ENCODE measurements at regions not wholly inside any gene's neighbourhood (a gene's known extent, or its start where the extent isn't known, plus 50 kb on each side); places are given as distances from the start of the nearest gene placed in this dataset.
A peak's percentile ranks its signal among the peaks of the same experiment; 100 is the strongest.

DNA sequence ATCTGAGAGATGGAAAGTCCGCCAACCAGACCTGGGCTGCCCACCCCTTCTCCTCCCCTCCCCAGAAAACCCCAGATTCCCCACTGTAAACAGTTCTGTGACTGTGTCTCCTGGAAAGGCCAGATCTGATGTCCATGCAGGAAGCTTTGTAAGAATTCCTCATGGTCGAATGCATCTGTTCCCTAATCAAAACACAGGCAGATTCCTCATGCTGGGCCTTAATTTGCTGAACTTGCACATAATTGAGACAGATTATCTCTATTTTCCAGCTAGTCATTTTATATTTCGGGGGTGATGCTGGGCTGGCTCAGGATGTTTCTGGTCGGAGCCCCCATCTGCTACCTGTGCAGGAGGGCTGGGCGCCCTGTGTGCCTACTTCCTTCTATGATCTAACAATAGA lies 233.6 kb upstream of the ASIC2 start:
- Histone ChIP-seq H2BK20ac (ENCODE audit: low read depth, low read length) (no peak overlapping the region), H2AK9ac (replicated peaks; ENCODE audit: low read depth, low read length, poor library complexity) (no peak overlapping the region), H2AK5ac (ENCODE audit: low read depth, low read length) (no peak overlapping the region), H2AFZ (replicated peaks; ENCODE audit: low read length, poor library complexity) (no peak overlapping the region), H3K23ac (ENCODE audit: low read depth, low read length) (no peak overlapping the region), H3K4ac (ENCODE audit: low read depth, low read length) (no peak overlapping the region), H4K91ac (ENCODE audit: insufficient read depth, low read depth, low read length) (no peak overlapping the region), H3K9me3 (ENCODE audit: control insufficient read depth, insufficient read depth, low read length) (peaks cover 14% of the 10 kb centered on the region), H3K36me3 (ENCODE audit: control insufficient read depth, insufficient read depth, low read length) (no peaks in the 10 kb centered on the region), H3K4me2 (ENCODE audit: low read depth, low read length) (no peak overlapping the region), H3K27ac (ENCODE audit: insufficient read depth, low read length) (no peak overlapping the region), H4K20me1 (ENCODE audit: insufficient read depth, low read length) (no peaks in the 10 kb centered on the region), H4K8ac (ENCODE audit: low read depth in 2 of 2, low read length in 2 of 2) (no peak overlapping the region), H2BK15ac (ENCODE audit: low read depth, low read length) (no peak overlapping the region), H3K14ac (replicated peaks; ENCODE audit: low read depth, low read length) (no peak overlapping the region), H3K27me3 (ENCODE audit: control insufficient read depth, insufficient read depth, low read length) (no peaks in the 10 kb centered on the region), H3K4me1 (ENCODE audit: control insufficient read depth, insufficient read depth, low read length) (no peaks in the 10 kb centered on the region), H2BK120ac (ENCODE audit: low read depth, low read length) (no peak overlapping the region), H3K9ac (ENCODE audit: low read depth, low read length) (no peak overlapping the region), H3K79me1 (ENCODE audit: low read depth in 1 of 2, low read length in 2 of 2) (no peaks in the 10 kb centered on the region), H3K56ac (ENCODE audit: extremely low read depth, insufficient read depth, low read length) (no peak overlapping the region), H3K9me1 (ENCODE audit: insufficient read depth, low read length) (no peaks in the 10 kb centered on the region), H3K4me3 (ENCODE audit: insufficient read depth, low read depth, low read length) (no peak overlapping the region), H3K18ac (ENCODE audit: low read depth, low read length) (no peak overlapping the region), H2BK5ac (ENCODE audit: low read depth, low read length, poor library complexity, severe bottlenecking) (no peak overlapping the region), H4K5ac (ENCODE audit: low read depth, low read length) (no peak overlapping the region)
- intact Hi-C loops (cut with micrococcal nuclease) (no loop called here), dilution Hi-C loops (cut with HindIII; ENCODE audit: low sequenced_read_pairs, unreplicated experiment) (no loop called here), in situ Hi-C loops (cut with MboI; ENCODE audit: low sequenced_read_pairs) (no loop called here)
- ChIA-PET CTCF (no interaction called here), POLR2A (ENCODE audit: unreplicated experiment) (no interaction called here)
- 0% methylated on average over 1 of the region's 5 CpGs; no CpG with 5 or more reads in 1 of the 2 experiments for WGBS, 2 experiments (ENCODE audit: extremely low coverage in 2 of 2, insufficient read length in 1 of 2)
- no peak for ATAC-seq (ENCODE audit: low read depth)
- 0 out of 2 replicates have a peak, but pooled peaks have one; percentile 30 for TF ChIP-seq MAFK (IDR thresholded peaks at IDR 0.05; ENCODE audit: low read depth, low read length)
- TF ChIP-seq RAD21 (IDR thresholded peaks at IDR 0.05; ENCODE audit: low read length): no peak
- TF ChIP-seq POLR2A (IDR thresholded peaks at IDR 0.05; ENCODE audit: low read depth, low read length): no peak
- TF ChIP-seq USF2 (IDR thresholded peaks at IDR 0.05; ENCODE audit: low read depth, low read length): no peak
- no peak for TF ChIP-seq FOS (IDR thresholded peaks at IDR 0.05; ENCODE audit: low read depth, low read length)
- no peak for TF ChIP-seq CEBPB (IDR thresholded peaks at IDR 0.05; ENCODE audit: low read depth, low read length)
- BruUV-seq (replicated peaks): no TSS peak
- no peak for DNase-seq

Measured in IMR-90 (cell line).